HG03025 (cell line): ENCODE measurements at regions not wholly inside any gene's neighbourhood (a gene's known extent, or its start where the extent isn't known, plus 50 kb on each side); places are given as distances from the start of the nearest gene placed in this dataset.

Source experiments
- ATAC-seq: cut with Tn5 transposase; IDR thresholded peaks from one replicate; pipeline ENCODE4 v1.9.1; 2021; ENCODE audit warnings: mild to moderate bottlenecking, moderate library complexity; ENCODE audit not compliant: unreplicated experiment, low FRiP score

DNA sequence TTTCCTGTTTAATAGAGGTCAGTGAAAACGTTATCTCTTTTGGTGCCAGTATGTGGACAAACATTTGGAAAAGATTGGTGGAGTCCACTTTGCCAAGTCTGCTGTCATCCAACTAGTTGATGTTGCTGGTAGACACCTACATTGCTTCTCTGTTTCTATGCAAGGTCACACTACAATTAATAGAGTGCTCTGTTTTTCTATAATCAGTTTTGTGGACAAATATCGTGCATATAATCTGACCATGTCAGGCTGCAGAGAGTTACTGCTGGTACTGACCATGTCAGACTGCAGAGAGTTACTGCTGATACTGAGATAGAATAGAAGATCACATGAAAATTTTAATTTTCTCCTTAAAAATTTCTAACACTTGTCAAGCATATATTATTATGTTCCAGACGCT, 603.3 kb downstream of the TSN start:
- ATAC-seq = no peak

DNA sequence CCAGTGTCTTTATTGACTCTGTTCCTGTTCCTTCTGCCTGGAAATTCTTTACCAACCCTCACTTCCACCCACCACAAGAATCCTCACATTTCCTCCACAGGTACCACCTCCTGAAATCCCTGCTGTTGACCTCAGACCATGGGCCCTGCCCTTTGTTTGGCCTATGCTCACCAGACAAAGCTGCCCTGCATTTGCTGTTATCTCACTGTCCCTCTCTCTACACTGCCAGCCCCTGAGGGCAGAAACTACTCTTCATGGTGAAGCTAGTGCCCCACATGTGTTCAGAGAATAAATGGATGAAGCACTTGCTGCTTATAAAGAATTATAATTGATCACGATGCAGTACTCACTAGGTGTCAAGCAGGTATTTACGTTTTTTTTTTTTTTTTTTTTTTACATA, 608.4 kb downstream of the TSN start:
- ATAC-seq = no peak

DNA sequence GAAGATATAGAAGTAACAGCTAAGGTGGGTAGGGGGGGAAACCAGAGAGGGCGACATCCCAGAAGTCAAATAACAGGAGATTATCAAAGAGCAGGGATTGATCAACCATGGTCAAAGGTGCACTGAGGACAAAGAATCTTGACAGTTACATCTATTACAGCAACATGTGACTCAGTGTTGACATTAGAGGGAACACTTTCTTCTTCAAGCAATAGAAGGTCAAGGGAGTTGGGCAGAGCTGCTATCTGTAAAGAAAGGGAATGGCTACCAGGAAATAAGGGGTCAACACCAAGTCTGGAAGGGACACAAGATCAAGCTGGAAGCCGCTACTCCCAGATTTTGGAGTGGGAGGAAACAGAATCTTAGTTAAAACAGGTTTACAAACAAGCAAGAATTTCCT, 611.0 kb downstream of the TSN start:
- ATAC-seq = no peak

DNA sequence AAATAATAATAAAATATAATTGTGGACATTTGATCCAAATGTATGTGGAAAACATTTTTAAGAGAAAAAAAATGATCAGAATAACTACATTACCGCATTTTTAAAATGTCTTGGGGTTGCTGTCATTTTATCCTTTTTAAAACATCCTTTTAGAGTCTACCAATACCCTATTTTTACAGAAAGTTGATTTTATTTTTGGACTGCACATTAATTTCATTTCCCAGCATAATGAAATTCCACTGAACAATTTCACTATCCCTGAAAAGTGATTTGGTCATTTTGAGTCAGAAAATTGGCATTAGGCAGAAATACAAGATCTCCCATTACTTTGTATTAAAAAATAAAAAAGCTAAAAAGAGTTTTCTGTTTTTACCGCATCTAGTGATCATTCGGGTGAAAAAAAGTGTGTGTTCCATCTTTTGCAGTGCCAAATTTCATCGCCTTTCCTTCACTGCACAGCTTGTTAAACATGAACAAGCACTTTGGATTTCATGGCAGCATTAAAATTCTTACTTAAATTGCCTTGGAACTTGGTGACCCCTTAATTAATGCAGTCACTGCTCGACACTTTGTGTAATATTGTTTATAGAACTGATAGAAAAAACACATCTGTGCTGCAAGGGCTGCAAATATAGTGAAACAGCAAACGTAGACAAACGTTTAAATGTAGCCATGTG, 611.7 kb downstream of the TSN start:
- no peak for ATAC-seq

DNA sequence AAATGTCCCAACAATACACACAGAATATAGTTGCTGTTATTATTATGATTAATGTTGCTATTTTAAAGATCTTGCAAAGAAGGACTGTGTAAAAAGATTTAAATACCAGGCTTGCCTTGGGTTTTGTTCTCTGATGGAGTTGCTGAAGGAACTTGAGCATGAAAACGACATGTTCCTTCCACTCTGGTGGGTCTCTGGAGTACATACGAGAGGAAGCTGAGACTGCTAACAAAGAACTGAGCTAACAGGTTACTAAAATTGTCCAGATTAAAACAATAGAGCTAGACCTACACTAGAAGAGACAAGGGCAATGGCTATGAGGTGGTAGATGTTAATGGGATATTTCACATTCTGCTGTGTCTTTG, 612.2 kb downstream of the TSN start:
- no peak for ATAC-seq

DNA sequence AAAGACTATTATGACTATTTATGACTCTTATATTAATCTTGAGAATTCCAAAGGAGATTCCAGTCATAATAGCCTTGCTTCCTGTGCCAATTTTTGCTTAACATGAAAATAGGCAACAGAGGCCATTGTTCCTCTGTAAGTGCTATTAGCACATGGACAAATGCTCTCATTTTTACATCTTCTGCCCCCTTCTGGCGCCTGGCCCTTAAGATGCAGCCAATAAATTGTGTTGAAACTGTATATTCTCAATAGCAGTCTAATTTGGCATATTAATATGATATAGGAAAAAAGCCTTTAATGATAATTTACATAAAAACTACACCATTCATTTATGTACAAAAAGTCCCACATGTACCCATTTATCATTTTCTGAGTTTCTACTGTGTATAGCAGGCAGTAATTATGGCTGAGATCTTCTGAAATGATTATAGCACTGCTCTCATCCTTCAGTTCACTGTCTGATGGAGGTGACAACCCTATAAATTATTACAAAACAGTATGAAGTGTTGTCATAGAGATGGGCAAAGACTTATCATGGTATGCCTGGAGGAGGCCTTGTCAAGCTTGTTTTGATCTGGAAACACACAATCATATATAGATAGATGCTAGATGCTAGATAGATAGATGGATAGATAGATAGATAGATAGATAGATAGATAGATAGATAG, 613.3 kb downstream of the TSN start:
- ATAC-seq = no peak

DNA sequence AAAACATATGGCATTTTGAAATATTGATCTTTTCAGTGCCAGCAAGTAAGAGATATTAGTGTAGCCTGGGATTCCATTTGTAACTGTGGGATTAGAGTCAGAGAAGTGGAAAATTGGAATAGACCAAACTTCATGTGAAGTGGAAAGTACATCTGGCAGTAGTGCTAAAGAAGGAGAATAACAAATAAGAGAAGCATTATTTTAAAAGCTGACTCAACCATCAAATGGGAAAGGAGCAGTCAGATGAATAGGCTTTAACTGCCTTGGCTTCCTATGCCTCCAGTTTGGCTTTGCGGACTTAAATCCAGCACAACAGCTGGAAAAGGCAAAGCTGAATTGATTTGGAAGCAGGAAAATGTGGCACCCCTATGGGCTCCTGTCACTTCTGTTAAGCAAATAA, 623.1 kb downstream of the TSN start:
- no peak for ATAC-seq

DNA sequence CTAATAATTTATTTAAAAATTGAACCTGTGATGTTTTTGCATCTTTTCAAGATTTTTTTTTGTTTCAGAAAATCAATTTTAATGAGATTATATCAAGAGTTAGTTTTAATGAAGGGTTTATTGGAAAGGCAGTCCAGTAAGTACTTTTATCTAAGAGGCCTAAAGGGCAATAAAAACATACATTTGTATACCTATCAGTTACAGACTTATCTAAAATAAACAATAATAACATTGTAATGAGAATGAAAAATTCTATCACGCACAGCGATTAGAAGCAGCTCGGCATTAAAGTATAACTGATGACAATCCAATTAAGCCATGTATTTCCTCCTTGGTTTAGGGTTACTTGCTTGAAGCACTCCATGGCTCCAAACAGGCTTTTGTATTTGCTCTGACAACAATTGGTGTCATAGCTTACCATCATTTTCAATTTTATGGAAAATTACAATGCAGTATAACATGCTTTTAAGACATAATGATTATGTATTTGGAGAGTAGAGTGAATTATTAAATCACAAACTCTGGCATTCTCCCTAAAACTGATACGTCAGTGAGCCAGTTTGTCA, 629.4 kb downstream of the TSN start:
- ATAC-seq = no peak

DNA sequence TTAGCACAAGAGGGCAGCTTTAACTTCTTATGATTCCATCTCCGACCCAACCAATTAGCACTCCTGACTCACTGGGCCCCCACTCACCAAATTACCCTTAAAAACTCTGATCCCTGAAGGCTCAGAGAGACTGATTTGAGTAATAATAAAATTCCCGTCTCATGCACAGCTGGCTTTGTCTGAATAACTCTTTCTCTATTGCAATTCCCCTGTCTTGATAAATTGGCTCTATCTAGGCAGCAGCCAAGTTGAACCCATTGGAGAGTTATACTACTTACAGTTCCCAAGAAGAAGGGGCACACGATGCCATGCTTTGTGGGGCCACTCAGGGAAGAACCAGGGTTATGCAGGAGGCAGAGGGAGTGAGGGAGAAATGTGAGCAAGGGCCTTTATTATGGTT, 632.8 kb downstream of the TSN start:
- no peak for ATAC-seq

DNA sequence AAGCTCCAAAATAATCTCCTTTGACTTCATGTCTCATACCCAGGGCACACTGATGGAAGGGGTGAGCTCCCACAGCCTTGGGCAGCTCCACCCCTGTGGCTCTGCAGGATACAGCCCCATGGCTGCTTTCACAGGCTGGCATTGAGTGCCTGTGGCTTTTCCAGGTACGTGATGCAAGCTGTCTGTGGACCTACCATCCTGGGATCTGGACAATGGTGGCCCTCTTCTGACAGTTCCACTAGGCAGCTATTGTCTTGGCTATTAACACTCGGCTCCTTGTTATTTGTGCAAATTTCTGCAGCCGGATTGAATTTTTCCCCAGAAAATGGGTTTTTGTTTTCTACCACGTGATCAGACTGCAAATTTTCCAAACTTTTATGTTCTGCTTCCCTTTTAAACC, 634.2 kb downstream of the TSN start:
- no peak for ATAC-seq

DNA sequence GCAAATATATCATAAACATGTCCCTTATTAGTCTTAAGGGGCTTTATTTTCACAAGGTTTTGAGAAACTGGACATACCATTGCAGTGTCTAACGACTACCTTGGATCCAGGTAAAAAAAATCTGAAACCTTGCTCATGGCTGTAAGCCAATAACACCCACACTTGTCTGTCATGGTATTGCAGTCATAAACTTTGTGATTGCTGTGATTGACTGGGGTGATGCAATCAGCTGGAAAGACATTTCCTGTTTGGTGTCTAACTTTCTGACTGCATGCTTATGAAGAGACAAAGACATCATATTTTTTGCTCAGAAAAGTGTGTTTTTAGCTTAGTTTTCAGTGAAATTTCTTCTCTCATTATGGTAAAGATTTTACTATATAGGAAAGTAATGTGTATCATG, 635.0 kb downstream of the TSN start:
- no peak for ATAC-seq

DNA sequence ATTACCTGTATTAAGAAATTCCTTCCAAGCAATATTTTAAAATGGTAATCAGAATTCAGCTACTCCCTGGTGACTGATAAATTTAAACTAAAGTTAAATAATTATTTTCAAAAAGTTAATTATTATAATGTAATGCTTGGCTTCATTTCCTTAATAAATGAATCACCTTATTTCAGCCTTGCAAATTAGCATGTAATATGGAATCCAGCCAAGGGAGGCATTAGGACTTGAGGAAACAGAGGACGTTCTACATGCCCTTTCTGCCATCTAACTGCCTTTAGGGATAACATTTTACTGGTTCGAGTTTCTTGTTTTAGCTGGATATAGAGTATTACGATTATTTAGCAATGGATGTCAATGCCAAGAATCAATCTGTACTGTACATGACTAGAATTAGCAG, 636.3 kb downstream of the TSN start:
- ATAC-seq = no peak

DNA sequence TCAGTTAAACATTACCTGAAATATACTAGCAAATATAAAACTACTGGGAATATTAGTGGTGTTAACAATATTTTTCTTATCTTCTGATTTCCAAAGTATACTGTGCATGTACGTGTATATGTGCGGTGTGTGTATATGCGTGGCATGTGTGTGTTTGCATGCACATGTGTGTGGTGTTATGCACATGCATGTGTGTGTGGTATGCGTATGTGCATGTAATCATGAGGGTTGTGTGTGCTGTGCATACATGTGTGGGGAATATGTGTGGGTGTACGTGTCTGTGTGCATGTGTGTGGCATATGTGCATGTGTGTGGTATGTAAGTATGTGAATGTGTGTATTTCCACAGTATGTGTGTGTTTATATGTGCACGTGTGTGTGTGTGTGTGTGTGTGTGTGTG, 640.2 kb downstream of the TSN start:
- no peak for ATAC-seq

DNA sequence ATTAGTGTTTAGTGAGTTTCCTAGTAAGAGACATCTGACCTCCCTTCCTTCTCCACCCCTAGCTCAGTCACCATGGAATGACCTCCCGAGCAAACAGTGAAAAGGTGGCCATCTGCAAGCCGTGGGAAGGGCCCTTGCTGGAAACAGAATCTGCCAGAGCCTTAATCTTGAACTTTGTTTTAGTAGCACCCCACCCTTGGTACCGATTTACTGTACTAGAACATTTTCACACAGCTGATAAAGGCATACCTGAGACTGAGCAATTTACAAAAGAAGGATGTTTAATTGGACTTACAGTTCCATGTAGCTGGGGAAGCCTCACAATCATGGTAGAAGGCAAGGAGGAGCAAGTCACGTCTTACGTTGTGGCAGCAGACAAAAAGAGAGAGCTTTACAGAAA, 655.8 kb downstream of the TSN start:
- ATAC-seq = no peak

DNA sequence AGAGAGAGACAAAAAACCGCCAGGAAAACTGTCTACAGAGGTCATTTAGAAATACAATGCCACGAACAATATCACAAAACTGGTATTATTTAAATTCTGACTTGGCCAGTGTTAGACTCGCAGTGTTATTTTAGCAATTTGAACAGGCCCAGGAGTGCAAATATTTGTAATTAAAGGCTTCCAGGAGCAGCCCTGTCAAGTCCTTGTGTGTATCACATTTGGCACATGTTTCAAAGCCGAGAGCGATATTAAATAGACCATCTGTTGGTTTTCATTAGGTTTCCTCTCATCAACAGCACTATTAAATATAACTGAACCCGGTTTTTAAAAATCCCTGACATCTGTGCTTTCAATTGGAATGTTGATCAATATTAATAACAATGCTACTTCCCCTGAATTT, 656.9 kb downstream of the TSN start:
- ATAC-seq = no peak

DNA sequence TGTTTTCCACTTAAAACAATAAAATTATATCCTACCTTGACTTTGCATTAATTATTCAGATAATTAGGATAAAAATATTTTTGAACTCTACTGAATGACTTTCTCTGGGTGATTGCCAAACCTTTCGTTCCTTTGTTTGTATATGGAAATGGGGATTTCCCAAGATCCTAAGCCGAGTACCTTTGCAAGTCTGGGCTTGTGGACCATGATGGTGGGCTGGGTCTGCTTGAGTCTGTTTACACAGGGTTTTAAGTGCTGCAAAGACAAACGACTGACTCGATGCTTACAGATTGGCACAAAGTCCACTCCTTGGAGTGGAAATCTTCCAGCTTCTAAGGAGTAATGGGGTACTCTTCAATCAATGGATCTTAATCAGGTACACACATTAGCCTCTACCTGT, 659.5 kb downstream of the TSN start:
- no peak for ATAC-seq

DNA sequence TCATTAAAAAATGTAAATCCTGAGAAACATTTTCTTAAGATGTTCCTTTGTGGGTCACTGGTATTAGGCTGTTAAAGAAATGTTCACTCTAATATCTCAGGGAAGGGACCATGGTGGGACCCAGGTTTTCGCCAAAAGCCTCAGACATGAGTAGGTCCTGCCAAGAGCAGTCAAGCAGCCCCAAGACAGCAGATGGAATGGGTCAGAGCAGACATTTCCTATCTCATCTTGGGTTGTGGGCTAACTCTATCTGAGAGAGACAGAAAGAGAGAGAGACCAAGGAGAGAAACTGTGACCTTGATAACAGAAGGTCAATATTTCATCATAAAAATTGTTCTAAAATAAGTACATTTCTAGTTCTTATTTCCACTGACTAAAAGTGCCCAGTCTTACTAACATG, 661.7 kb downstream of the TSN start:
- no peak for ATAC-seq

DNA sequence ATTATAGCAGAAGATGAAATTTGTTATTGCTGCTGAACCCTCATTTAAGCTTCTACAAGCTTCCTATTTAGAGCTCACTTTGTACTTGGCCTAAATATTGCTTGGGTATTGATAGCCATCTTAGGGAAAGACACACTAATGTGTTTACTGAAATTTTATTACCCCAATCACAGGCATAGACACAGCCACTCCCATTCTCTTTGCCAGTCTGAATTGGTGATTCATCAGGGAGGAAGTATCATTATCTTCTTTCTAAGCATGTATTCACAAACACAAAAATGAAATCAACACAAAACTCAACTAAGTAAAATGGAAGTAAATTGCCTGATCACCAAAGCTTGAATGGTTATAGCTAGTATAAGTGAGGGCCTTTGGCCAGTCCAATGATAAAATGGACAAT, 666.3 kb downstream of the TSN start:
- no peak for ATAC-seq

DNA sequence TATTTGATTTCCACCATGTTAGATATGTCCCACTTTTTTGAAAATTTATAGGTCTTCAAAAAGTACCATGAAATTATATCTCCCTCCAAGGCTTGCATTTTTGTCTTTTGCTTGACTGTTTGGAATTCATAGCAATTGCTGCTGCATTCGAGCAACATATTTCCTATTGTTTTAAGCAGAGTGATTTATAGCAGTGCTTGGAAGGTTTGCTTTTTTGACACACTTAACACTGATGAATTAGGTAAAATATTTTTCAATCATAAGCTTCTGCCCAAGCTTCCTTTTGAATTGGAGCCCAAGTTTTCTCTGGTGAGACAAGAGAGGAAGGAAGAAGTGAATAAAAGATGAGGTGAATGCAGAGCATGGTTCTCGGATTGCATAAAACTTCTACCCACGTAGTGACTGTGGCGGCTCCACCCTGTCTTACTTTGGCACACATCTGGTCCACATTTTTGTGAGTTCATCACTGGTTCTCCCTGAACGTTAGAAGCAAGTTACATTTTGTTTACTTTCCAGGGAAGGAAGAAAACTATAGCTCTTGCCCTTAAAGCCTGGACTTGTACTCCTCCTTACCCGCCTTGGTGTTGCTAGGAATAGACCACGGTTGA, 667.0 kb downstream of the TSN start:
- ATAC-seq = no peak

DNA sequence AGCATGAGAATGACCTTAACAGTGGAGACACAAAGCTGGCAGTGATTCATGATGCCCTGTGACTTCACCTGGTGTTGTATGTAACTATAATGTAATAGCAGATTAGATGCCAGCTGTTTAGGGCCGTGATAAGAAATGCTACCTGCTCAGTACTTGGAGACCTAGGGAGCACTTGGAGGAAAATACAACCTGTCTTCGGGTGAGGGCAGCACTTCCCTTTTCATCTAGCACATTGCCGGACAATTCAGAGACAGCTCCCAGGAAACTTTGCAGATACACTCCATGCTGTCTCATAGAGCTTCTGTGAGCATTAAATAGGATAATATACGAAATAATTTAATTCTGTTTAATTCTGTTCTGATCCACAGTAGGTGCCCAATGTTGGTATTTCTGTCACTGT, 668.5 kb downstream of the TSN start:
- ATAC-seq = no peak

DNA sequence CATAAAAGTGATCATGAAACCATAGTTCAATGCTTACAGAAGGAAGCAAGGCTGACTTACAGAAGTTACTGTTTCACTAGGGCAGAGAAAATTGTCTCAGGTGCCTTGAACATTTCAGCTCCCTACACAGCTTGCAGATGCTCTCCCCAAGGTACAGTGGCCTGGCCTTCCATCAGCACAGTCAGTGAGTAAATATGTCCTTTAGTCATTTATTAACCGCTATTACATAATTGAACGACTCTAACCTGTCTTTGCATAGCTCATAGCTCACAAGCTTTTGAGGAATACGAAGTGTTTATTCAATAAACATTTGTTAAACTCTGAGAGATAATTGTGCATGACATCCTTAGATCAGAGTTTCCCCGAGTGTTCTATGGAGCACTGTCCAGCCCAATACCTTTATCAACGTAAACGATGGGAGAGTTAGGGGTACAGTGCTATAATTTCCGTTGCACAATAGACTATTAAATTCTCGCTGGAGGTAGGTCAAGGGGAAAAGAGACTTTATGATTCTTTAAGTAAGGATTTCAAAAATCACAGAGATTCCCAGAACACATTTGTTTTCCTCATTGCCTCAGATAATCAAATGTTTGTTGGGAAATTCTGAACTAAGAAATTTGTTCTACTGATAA, 677.8 kb downstream of the TSN start:
- no peak for ATAC-seq

DNA sequence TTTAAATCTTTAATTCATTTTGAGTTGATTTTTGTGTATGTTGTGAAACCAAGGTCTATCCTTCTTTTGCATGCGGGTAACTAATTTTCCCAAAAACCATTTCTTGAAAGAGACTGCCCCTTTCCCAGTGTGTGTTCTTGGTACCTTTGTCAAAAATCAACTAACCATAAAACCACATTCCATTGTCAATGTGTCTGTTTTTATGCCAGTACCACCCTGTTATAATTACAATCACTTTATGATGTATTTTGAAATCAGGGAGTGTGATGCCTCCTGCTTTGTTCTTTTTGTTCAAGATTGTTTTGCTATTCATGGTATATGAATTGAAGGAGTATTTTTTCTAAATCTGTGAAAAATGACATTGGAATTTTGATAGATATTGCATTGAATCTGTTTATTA, 689.6 kb downstream of the TSN start:
- no peak for ATAC-seq
